K562 (cell line): ENCODE measurements at regions not wholly inside any gene's neighbourhood (a gene's known extent, or its start where the extent isn't known, plus 50 kb on each side); places are given as distances from the start of the nearest gene placed in this dataset.

ENCODE experiments used
- ARHGAP35 ChIP-seq: fragments of 450-650 bp; IDR thresholded peaks from 2 replicates; pipeline ENCODE4 v1.6.1; 2018; ENCODE audit not compliant: partially characterized antibody
- BRCA1 ChIP-seq, 2 experiments: fragments of 450-650 bp in 1 of 2; sonication (generic) in 1 of 2; formaldehyde crosslinking in 1 of 2; IDR thresholded peaks; 2 replicates each; pipeline versions ENCODE4 v1.5.0 to v1.6.1; 2017 to 2020; ENCODE audit warnings: mild to moderate bottlenecking in 1 of 2, missing genetic modification reagents in 1 of 2
- CHD4 ChIP-seq: fragments of 200-600 bp; sonication (generic); IDR thresholded peaks from 3 replicates; pipeline ENCODE4 v1.6.1; 2012; ENCODE audit warnings: low read depth, mild to moderate bottlenecking, mixed read lengths, low read length, inconsistent platforms; ENCODE audit not compliant: insufficient read depth, insufficient replicate concordance, poor library complexity, severe bottlenecking
- FUS ChIP-seq: fragments of 200-400 bp; formaldehyde crosslinking; optimal IDR thresholded peaks from 2 replicates; pipeline ENCODE3; 2017; ENCODE audit warnings: low read depth, low read length
- HMG20A ChIP-seq: fragments of 450-650 bp; formaldehyde crosslinking; conservative IDR thresholded peaks from 2 replicates; pipeline ENCODE4 v1.4.0; 2020; ENCODE audit warnings: mild to moderate bottlenecking, mixed read lengths
- JUNB ChIP-seq: fragments of 450-650 bp; formaldehyde crosslinking; conservative IDR thresholded peaks from 2 replicates; pipeline ENCODE4 v1.4.0; 2020; ENCODE audit warnings: mild to moderate bottlenecking
- MCM2 ChIP-seq: fragments of 450-650 bp; IDR thresholded peaks from 2 replicates; pipeline ENCODE4 v1.6.1; 2017; ENCODE audit warnings: low read depth, mild to moderate bottlenecking
- MEF2A ChIP-seq: IDR thresholded peaks from 2 replicates; pipeline ENCODE4 v1.6.1; 2011; ENCODE audit warnings: low read depth, mild to moderate bottlenecking, low read length, moderate library complexity; ENCODE audit not compliant: control insufficient read depth
- MYBL2 ChIP-seq, 2 experiments: fragments of 450-650 bp in 1 of 2; sonication (generic) in 1 of 2; formaldehyde crosslinking in 1 of 2; IDR thresholded peaks; 2 replicates each; pipeline versions ENCODE4 v1.6.1 to v1.8.1; 2017 to 2022; ENCODE audit warnings: borderline replicate concordance in 1 of 2, inconsistent platforms in 1 of 2, low read depth in 1 of 2, mild to moderate bottlenecking in 1 of 2, missing genetic modification reagents in 1 of 2, moderate library complexity in 1 of 2
- NCOA2 ChIP-seq, 2 experiments: fragments of 450-650 bp; IDR thresholded peaks; 2 replicates each; pipeline ENCODE4 v1.6.1; 2018; ENCODE audit warnings: mild to moderate bottlenecking in 2 of 2, moderate library complexity in 1 of 2; ENCODE audit not compliant: partially characterized antibody in 2 of 2
- PURB ChIP-seq: sonication (generic); formaldehyde crosslinking; IDR thresholded peaks from 2 replicates; pipeline ENCODE4 v1.9.0; 2021; ENCODE audit warnings: low read depth, mild to moderate bottlenecking, missing genetic modification reagents
- RAD21 ChIP-seq, 2 experiments: fragments of 250-450 bp in 1 of 2; fragments of 450-650 bp in 1 of 2; sonication (Bioruptor Pico) in 1 of 2; formaldehyde crosslinking in 1 of 2; IDR thresholded peaks in 1 of 2; conservative IDR thresholded peaks in 1 of 2; 2 replicates each; pipeline versions ENCODE4 v1.4.0 to v1.8.0; 2020 to 2022; ENCODE audit warnings: mild to moderate bottlenecking in 2 of 2, moderate library complexity in 1 of 2
- RBBP5 ChIP-seq: fragments of 200-600 bp; sonication (generic); IDR thresholded peaks from 2 replicates; pipeline ENCODE4 v1.6.1; 2012; ENCODE audit warnings: borderline replicate concordance, mild to moderate bottlenecking, low read length, control low read depth, inconsistent platforms; ENCODE audit not compliant: insufficient read depth, poor library complexity, severe bottlenecking
- RBM25 ChIP-seq: fragments of 200-400 bp; formaldehyde crosslinking; IDR thresholded peaks from 2 replicates; pipeline ENCODE4 v1.6.1; 2018; ENCODE audit warnings: low read length, low read depth, moderate library complexity; ENCODE audit not compliant: severe bottlenecking
- RNF2 ChIP-seq: sonication (generic); IDR thresholded peaks from 2 replicates; pipeline ENCODE4 v1.6.1; 2016
- SMAD1 ChIP-seq: fragments of 150-350 bp; IDR thresholded peaks from 2 replicates; pipeline ENCODE4 v1.6.1; 2014; ENCODE audit warnings: low read length, low read depth; ENCODE audit not compliant: partially characterized antibody
- SMAD4 ChIP-seq: fragments of 250-450 bp; sonication (Bioruptor Pico); conservative IDR thresholded peaks from 2 replicates; pipeline ENCODE4 v1.8.0; 2021; ENCODE audit warnings: inconsistent platforms, mild to moderate bottlenecking, moderate library complexity
- STAT5B ChIP-seq: fragments of 250-450 bp; sonication (Bioruptor Pico); IDR thresholded peaks from 2 replicates; pipeline ENCODE4 v1.8.0; 2021; ENCODE audit warnings: mild to moderate bottlenecking, inconsistent platforms
- TARDBP ChIP-seq: fragments of 450-650 bp; IDR thresholded peaks from 2 replicates; pipeline ENCODE4 v1.6.1; 2016
- YY1 ChIP-seq, 3 experiments: IDR thresholded peaks; 2 replicates each; pipeline ENCODE4 v1.6.1; 2011; ENCODE audit warnings: low read length in 2 of 3, mild to moderate bottlenecking in 2 of 3, moderate library complexity in 2 of 3, borderline replicate concordance in 1 of 3, control low read depth in 1 of 3, low read depth in 1 of 3; ENCODE audit not compliant: insufficient read depth in 3 of 3, insufficient replicate concordance in 2 of 3, control insufficient read depth in 1 of 3, insufficient read length in 1 of 3; ENCODE audit errors: extremely low read depth in 1 of 3
- ZC3H11A ChIP-seq: IDR thresholded peaks from 2 replicates; pipeline ENCODE4 v1.6.1; 2012; ENCODE audit warnings: low read depth, low read length, improper control_type of control experiment
- ZC3H4 ChIP-seq: sonication (generic); formaldehyde crosslinking; IDR thresholded peaks from 2 replicates; pipeline ENCODE4 v1.9.0; 2021; ENCODE audit warnings: missing genetic modification reagents, borderline replicate concordance
- ZNF717 ChIP-seq: fragments of 250-450 bp; sonication (Bioruptor Pico); IDR thresholded peaks from 2 replicates; pipeline ENCODE4 v1.5.0; 2021
- TF ChIP-seq, protein P1 (sequence below): sonication (generic); formaldehyde crosslinking; IDR thresholded peaks from 2 replicates; pipeline ENCODE4 v1.8.0; 2022; ENCODE audit warnings: missing genetic modification reagents, mild to moderate bottlenecking, borderline replicate concordance
- TF ChIP-seq, protein P2 (sequence below): fragments of 250-450 bp; sonication (Bioruptor Pico); IDR thresholded peaks from 2 replicates; pipeline ENCODE4 v1.8.0; 2021; ENCODE audit warnings: moderate library complexity, mild to moderate bottlenecking, inconsistent platforms

DNA sequence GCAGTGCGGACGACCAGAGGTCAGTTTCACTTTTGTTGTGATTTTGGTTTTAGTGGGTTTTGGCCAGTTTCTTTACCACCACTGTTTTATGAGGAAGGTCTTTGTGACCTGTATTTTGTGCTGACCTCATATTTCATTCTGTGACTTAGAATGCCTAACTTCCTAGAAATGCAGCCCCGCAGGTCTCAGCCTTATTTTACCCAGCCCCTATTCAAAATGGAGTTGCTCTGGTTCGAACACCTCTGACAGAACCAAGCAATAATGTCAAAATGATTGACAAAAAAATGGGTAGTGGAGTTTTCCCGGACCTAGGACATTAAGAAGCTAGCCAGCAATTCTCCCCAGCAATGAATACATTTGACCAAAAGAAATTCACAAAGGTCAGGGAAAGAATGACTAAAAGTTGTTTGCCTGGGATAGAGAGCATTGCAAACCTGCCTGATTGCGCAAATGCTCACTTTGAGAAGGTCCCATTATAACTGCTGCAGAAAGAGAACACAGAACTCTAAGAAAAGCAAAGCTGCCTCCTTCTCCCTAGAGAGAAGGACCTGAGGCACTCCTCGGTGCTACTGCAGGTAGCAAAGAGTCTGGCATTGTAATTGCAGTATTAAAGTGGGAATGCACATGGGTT lies 288.8 kb downstream of the ADGB start (continued):
- TF ChIP-seq YY1 (IDR thresholded peaks at IDR 0.05; ENCODE audit: borderline replicate concordance in 1 of 3, control insufficient read depth in 1 of 3, extremely low read depth in 1 of 3, insufficient read depth in 3 of 3, insufficient read length in 1 of 3, insufficient replicate concordance in 2 of 3, low read depth in 1 of 3, low read length in 2 of 3) (peak in 2 of 3 experiments; percentile 27 to 56), MYBL2 (IDR thresholded peaks at IDR 0.05; ENCODE audit: low read depth) (no peak), MYBL2 (CRISPR knock-in tag; IDR thresholded peaks at IDR 0.05; ENCODE audit: borderline replicate concordance) (no peak), FUS (no peak), RBM25 (no peak), SMAD4 (CRISPR knock-in tag) (peak; percentile 100), MCM2 (no peak), SMAD1 (no peak), CHD4 (peak; percentile 29), ARHGAP35 (no peak), ZC3H4 (CRISPR knock-in tag) (no peak), RNF2 (no peak; the same call in 1 of the 2 replicates), STAT5B (CRISPR knock-in tag) (peak; percentile 99), MEF2A (no peak), ZNF717 (CRISPR knock-in tag) (peak; percentile 98), RBBP5 (peak; percentile 71), NCOA2 (IDR thresholded peaks at IDR 0.05; ENCODE audit: partially characterized antibody in 2 of 2) (no peak), PURB (CRISPR knock-in tag) (no peak), JUNB (peak; percentile 93), HMG20A (CRISPR knock-in tag) (peak; percentile 100), ZC3H11A (no peak), RAD21 (CRISPR knock-in tag; conservative IDR thresholded peaks at IDR 0.05 in 1 of 2, IDR thresholded peaks at IDR 0.05 in 1 of 2) (peak in 1 of 2 experiments; percentile 85; a peak in 2 of 4 replicates), BRCA1 (IDR thresholded peaks at IDR 0.05) (no peak), BRCA1 (CRISPR knock-in tag; IDR thresholded peaks at IDR 0.05) (no peak), TARDBP (no peak)
- TF ChIP-seq, protein P1, sequence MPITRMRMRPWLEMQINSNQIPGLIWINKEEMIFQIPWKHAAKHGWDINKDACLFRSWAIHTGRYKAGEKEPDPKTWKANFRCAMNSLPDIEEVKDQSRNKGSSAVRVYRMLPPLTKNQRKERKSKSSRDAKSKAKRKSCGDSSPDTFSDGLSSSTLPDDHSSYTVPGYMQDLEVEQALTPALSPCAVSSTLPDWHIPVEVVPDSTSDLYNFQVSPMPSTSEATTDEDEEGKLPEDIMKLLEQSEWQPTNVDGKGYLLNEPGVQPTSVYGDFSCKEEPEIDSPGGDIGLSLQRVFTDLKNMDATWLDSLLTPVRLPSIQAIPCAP (CRISPR knock-in tag): no peak
- TF ChIP-seq, protein P2, sequence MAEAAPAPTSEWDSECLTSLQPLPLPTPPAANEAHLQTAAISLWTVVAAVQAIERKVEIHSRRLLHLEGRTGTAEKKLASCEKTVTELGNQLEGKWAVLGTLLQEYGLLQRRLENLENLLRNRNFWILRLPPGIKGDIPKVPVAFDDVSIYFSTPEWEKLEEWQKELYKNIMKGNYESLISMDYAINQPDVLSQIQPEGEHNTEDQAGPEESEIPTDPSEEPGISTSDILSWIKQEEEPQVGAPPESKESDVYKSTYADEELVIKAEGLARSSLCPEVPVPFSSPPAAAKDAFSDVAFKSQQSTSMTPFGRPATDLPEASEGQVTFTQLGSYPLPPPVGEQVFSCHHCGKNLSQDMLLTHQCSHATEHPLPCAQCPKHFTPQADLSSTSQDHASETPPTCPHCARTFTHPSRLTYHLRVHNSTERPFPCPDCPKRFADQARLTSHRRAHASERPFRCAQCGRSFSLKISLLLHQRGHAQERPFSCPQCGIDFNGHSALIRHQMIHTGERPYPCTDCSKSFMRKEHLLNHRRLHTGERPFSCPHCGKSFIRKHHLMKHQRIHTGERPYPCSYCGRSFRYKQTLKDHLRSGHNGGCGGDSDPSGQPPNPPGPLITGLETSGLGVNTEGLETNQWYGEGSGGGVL (CRISPR knock-in tag): peak; percentile 99
